ENCODE measurements at regions not wholly inside any gene's neighbourhood (a gene's known extent, or its start where the extent isn't known, plus 50 kb on each side); places are given as distances from the start of the nearest gene placed in this dataset.

DNA sequence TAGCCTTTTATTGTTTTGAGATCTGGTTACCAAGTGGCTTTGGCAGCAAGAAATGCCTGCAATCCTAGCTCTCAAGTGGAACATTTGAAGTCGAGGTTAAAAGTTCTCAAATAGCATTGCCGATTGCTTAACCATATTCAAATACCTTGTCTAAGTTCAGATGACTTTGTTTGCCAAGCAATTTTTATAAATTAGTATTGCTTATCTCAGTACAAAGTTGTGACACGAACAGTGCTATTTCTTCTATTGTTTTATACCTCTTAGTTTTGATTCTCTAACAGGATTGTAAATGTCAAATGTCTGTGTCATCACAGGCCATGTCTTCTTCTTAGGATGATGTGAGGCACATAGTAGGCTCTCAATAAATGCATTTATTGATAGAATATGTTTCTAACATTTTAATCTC lies 633.3 kb downstream of the PTPRC start:
- TF ChIP-seq, protein P1, sequence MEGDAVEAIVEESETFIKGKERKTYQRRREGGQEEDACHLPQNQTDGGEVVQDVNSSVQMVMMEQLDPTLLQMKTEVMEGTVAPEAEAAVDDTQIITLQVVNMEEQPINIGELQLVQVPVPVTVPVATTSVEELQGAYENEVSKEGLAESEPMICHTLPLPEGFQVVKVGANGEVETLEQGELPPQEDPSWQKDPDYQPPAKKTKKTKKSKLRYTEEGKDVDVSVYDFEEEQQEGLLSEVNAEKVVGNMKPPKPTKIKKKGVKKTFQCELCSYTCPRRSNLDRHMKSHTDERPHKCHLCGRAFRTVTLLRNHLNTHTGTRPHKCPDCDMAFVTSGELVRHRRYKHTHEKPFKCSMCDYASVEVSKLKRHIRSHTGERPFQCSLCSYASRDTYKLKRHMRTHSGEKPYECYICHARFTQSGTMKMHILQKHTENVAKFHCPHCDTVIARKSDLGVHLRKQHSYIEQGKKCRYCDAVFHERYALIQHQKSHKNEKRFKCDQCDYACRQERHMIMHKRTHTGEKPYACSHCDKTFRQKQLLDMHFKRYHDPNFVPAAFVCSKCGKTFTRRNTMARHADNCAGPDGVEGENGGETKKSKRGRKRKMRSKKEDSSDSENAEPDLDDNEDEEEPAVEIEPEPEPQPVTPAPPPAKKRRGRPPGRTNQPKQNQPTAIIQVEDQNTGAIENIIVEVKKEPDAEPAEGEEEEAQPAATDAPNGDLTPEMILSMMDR (IDR thresholded peaks at IDR 0.05; ENCODE audit: borderline replicate concordance, extremely low read depth, low read length, poor library complexity, severe bottlenecking), result no peak
- no peak for TF ChIP-seq EZH2 (IDR thresholded peaks at IDR 0.05; ENCODE audit: borderline replicate concordance, low read depth, low read length, severe bottlenecking)

All from DND-41 (cell line).